PC-9 (cell line): ENCODE measurements at regions not wholly inside any gene's neighbourhood (a gene's known extent, or its start where the extent isn't known, plus 50 kb on each side); places are given as distances from the start of the nearest gene placed in this dataset.
A peak's percentile ranks its signal among the peaks of the same experiment; 100 is the strongest.
"Not testable (repeated sequence)": the region's sequence is repeated elsewhere in the genome, so short reads cannot be mapped to it uniquely, and the experiment has no call there.

Experiments
- BruUV-seq: library from RNA; stranded (reverse); fragments of 400-500 nt; replicated peaks from 2 replicates; lab custom pipeline; 2021; lab: Mats Ljungman, UMichigan
- CTCF ChIA-PET: fragments of 300-600 bp; sonication (Branson Sonifier 250); formaldehyde crosslinking; loops from one replicate; lab custom pipeline; 2022; ENCODE audit warnings: antibody characterized with exemption; lab: Charles Lee
- POLR2A ChIA-PET: fragments of 300-600 bp; sonication (Branson Sonifier 250); formaldehyde crosslinking; loops from one replicate; lab custom pipeline; 2022; ENCODE audit warnings: antibody characterized with exemption; ENCODE audit not compliant: unreplicated experiment; lab: Charles Lee
- DNase-seq, 2 experiments: peaks; one replicate each; pipeline versions ENCODE4 v3.0.0 to v3.0.0-alpha.2; 2015 to 2022; ENCODE audit warnings: mixed read lengths in 1 of 2
- H2AFZ ChIP-seq: fragments of 200-600 bp; sonication (generic); 2 replicates; pipeline ENCODE4 v1.8.1; 2017; ENCODE audit warnings: antibody characterized with exemption
- H3F3A ChIP-seq: fragments of 200-600 bp; sonication (generic); 2 replicates; pipeline ENCODE4 v1.8.1; 2017; ENCODE audit warnings: antibody characterized with exemption, mild to moderate bottlenecking, low read depth; ENCODE audit not compliant: insufficient read depth
- H3K27ac ChIP-seq: fragments of 200-600 bp; sonication (generic); 2 replicates; pipeline ENCODE4 v1.6.1; 2016; ENCODE audit warnings: mixed run types
- H3K27me3 ChIP-seq: fragments of 200-600 bp; sonication (generic); 2 replicates; pipeline ENCODE4 v1.6.1; 2016; ENCODE audit warnings: low read depth, mixed run types; ENCODE audit not compliant: insufficient read depth
- H3K36me3 ChIP-seq: fragments of 200-600 bp; sonication (generic); 2 replicates; pipeline ENCODE4 v1.6.1; 2016; ENCODE audit warnings: low read depth, mixed run types
- H3K4me1 ChIP-seq: fragments of 200-600 bp; sonication (generic); replicated peaks from 2 replicates; pipeline ENCODE4 v1.6.1; 2016; ENCODE audit warnings: mixed run types; ENCODE audit not compliant: insufficient read depth
- H3K4me2 ChIP-seq: fragments of 200-600 bp; sonication (generic); 2 replicates; pipeline ENCODE4 v1.6.1; 2017; ENCODE audit warnings: mixed run types
- H3K4me3 ChIP-seq: fragments of 200-600 bp; sonication (generic); 2 replicates; pipeline ENCODE4 v1.6.1; 2016; ENCODE audit warnings: mixed run types
- H3K79me2 ChIP-seq: fragments of 200-600 bp; sonication (generic); 2 replicates; pipeline ENCODE4 v1.6.1; 2017; ENCODE audit warnings: low read depth, mixed run types
- H3K9me2 ChIP-seq: fragments of 200-600 bp; sonication (generic); 2 replicates; pipeline ENCODE4 v1.8.1; 2017; ENCODE audit warnings: mild to moderate bottlenecking; ENCODE audit not compliant: insufficient read depth
- H3K9me3 ChIP-seq: fragments of 200-600 bp; sonication (generic); 2 replicates; pipeline ENCODE4 v1.8.1; 2016; ENCODE audit warnings: low read depth; ENCODE audit not compliant: insufficient read depth
- H4K20me1 ChIP-seq: fragments of 200-600 bp; sonication (generic); 2 replicates; pipeline ENCODE4 v1.8.1; 2017; ENCODE audit not compliant: insufficient read depth
- CTCF ChIP-seq: fragments of 200-600 bp; sonication (generic); conservative IDR thresholded peaks from 2 replicates; pipeline ENCODE4 v1.6.1; 2017; ENCODE audit warnings: mixed run types, antibody characterized with exemption, mild to moderate bottlenecking, moderate library complexity
- EZH2 ChIP-seq: fragments of 200-600 bp; sonication (generic); IDR thresholded peaks from 2 replicates; pipeline ENCODE4 v1.8.0; 2017; ENCODE audit warnings: antibody characterized with exemption, low read depth
- intact Hi-C: fragments of 100-400 bp; cut with micrococcal nuclease; formaldehyde crosslinking; loops from one replicate; pipeline ENCODE4 v1.10.0; 2022; ENCODE audit not compliant: unreplicated experiment

GRCh38 chr3:101134331-101134730 is 141.1 kb upstream of the ABI3BP start:
- no peaks in the 10 kb centered on the region for H3K4me1 ChIP-seq
- no peaks in the 10 kb centered on the region for H3K27me3 ChIP-seq
- POLR2A ChIA-PET: no interaction called here
- H3K9me3 ChIP-seq: no peaks in the 10 kb centered on the region
- H3K4me2 ChIP-seq: no peak overlapping the region
- intact Hi-C loops: no loop called here
- CTCF ChIA-PET: no interaction called here
- H4K20me1 ChIP-seq: no peaks in the 10 kb centered on the region
- H3K9me2 ChIP-seq: no peaks in the 10 kb centered on the region; the same call in 1 of the 2 replicates
- no peaks in the 10 kb centered on the region for H3K79me2 ChIP-seq
- H3K27ac ChIP-seq: no peak overlapping the region
- TF ChIP-seq CTCF (no peak), EZH2 (no peak)
- no TSS peak for BruUV-seq
- no peak overlapping the region for H3K4me3 ChIP-seq
- no peak for DNase-seq
- H3F3A ChIP-seq: no peaks in the 10 kb centered on the region
- H2AFZ ChIP-seq: no peak overlapping the region
- no peaks in the 10 kb centered on the region for H3K36me3 ChIP-seq

GRCh38 chr3:101133652-101134051 is 140.4 kb upstream of the ABI3BP start:
- H3K27ac ChIP-seq: no peak overlapping the region
- H3K9me3 ChIP-seq: no peaks in the 10 kb centered on the region
- no TSS peak for BruUV-seq
- no peaks in the 10 kb centered on the region; the same call in 1 of the 2 replicates for H3K9me2 ChIP-seq
- no peak overlapping the region for H2AFZ ChIP-seq
- H3K79me2 ChIP-seq: no peaks in the 10 kb centered on the region
- no peak for DNase-seq
- POLR2A ChIA-PET: interaction anchor here (0.7 kb wide), 1 partner anchor 815 kb away, joined by 3 read pairs; no protein-coding TSS in a partner anchor
- no peaks in the 10 kb centered on the region for H3F3A ChIP-seq
- CTCF ChIA-PET: no interaction called here
- TF ChIP-seq EZH2: no peak
- TF ChIP-seq CTCF: no peak
- no peaks in the 10 kb centered on the region for H4K20me1 ChIP-seq
- no peaks in the 10 kb centered on the region for H3K27me3 ChIP-seq
- no peaks in the 10 kb centered on the region for H3K4me1 ChIP-seq
- H3K4me3 ChIP-seq: no peak overlapping the region
- no peaks in the 10 kb centered on the region for H3K36me3 ChIP-seq
- intact Hi-C loops: no loop called here
- no peak overlapping the region for H3K4me2 ChIP-seq

GRCh38 chr3:101133197-101133596 is 140.0 kb upstream of the ABI3BP start:
- BruUV-seq, intact Hi-C loops, H2AFZ ChIP-seq, H3K4me2 ChIP-seq, H3K4me1 ChIP-seq, H3K36me3 ChIP-seq, H3F3A ChIP-seq, H3K27me3 ChIP-seq, H4K20me1 ChIP-seq, CTCF ChIA-PET, H3K27ac ChIP-seq, H3K9me3 ChIP-seq, DNase-seq, H3K4me3 ChIP-seq, H3K9me2 ChIP-seq, H3K79me2 ChIP-seq: not testable (repeated sequence)
- POLR2A ChIA-PET: interaction anchor here (0.7 kb wide), 1 partner anchor 815 kb away, joined by 3 read pairs; no protein-coding TSS in a partner anchor

GRCh38 chr3:101131767-101132166 is 138.5 kb upstream of the ABI3BP start:
- BruUV-seq: no TSS peak
- CTCF ChIA-PET: no interaction called here
- POLR2A ChIA-PET: no interaction called here
- no peak overlapping the region for H3K4me2 ChIP-seq
- no peaks in the 10 kb centered on the region for H4K20me1 ChIP-seq
- H3K36me3 ChIP-seq: no peaks in the 10 kb centered on the region
- no peaks in the 10 kb centered on the region; the same call in 1 of the 2 replicates for H3K9me2 ChIP-seq
- H3K4me1 ChIP-seq: no peaks in the 10 kb centered on the region
- intact Hi-C loops: no loop called here
- H3F3A ChIP-seq: no peaks in the 10 kb centered on the region
- TF ChIP-seq EZH2 (no peak), CTCF (peak; percentile 32; the same call in 1 of the 2 replicates)
- no peak overlapping the region for H3K4me3 ChIP-seq
- DNase-seq: no peak
- H2AFZ ChIP-seq: no peak overlapping the region
- H3K9me3 ChIP-seq: no peaks in the 10 kb centered on the region
- H3K27me3 ChIP-seq: no peaks in the 10 kb centered on the region
- no peaks in the 10 kb centered on the region for H3K79me2 ChIP-seq
- H3K27ac ChIP-seq: no peak overlapping the region
